ENCODE measurements at regions not wholly inside any gene's neighbourhood (a gene's known extent, or its start where the extent isn't known, plus 50 kb on each side); places are given as distances from the start of the nearest gene placed in this dataset.

DNA sequence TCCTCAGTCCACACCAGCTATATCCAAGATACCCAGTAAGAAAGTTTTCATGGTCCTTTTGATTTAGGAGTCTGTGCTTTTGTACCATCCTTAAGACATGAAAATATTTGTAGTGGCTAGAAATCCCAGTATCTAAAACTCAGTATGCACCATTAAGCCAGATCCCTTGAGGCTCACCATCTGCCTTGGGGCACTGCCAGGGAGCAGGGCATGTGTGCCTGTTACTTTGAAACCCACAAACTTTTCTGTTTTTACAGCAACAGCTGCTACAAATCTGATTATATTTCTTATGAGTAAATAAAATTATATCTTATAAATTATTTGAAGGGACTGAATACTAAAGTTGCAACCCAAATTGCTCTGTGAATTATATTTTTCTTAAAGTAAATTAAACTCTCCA is 290.5 kb upstream of the MANEA start:
- H3K4me3 Mint-ChIP-seq (ENCODE audit: unreplicated experiment), result no peak overlapping the region
- Histone ChIP-seq H3K27me3 (ENCODE audit: insufficient read depth, low read length) (no peaks in the 10 kb centered on the region), H3K27ac (ENCODE audit: low read depth, low read length) (no peak overlapping the region), H3K36me3 (ENCODE audit: insufficient read depth, low read length) (no peaks in the 10 kb centered on the region), H3K9me3 (ENCODE audit: insufficient read depth, low read depth, low read length) (no peaks in the 10 kb centered on the region), H3K4me2 (ENCODE audit: low read length) (no peak overlapping the region), H3K4me3 (ENCODE audit: insufficient read depth, low read depth, low read length) (no peak overlapping the region), H3K4me1 (ENCODE audit: insufficient read depth, low read length) (no peaks in the 10 kb centered on the region), H3K9ac (ENCODE audit: low read length) (no peak overlapping the region), H2AFZ (ENCODE audit: low read depth, low read length) (no peak overlapping the region), H4K20me1 (ENCODE audit: insufficient read depth, low read length) (no peaks in the 10 kb centered on the region), H3K79me2 (ENCODE audit: insufficient read depth, low read length) (no peaks in the 10 kb centered on the region)
- no peaks in the 10 kb centered on the region for H3K27me3 Mint-ChIP-seq (ENCODE audit: low read depth, unreplicated experiment)
- H3K36me3 Mint-ChIP-seq (ENCODE audit: low read depth, unreplicated experiment), result no peaks in the 10 kb centered on the region
- DNase-seq (ENCODE audit: low read depth) (no peak), FAIRE-seq (no peak)
- no peaks in the 10 kb centered on the region for H3K9me3 Mint-ChIP-seq (ENCODE audit: unreplicated experiment)
- no peaks in the 10 kb centered on the region for H3K4me1 Mint-ChIP-seq (ENCODE audit: low read depth, unreplicated experiment)
- no peak overlapping the region for H3K27ac Mint-ChIP-seq (ENCODE audit: unreplicated experiment)
- no peak for TF ChIP-seq EZH2 (IDR thresholded peaks at IDR 0.05; ENCODE audit: insufficient read depth, low read length)
- TF ChIP-seq, protein P1, sequence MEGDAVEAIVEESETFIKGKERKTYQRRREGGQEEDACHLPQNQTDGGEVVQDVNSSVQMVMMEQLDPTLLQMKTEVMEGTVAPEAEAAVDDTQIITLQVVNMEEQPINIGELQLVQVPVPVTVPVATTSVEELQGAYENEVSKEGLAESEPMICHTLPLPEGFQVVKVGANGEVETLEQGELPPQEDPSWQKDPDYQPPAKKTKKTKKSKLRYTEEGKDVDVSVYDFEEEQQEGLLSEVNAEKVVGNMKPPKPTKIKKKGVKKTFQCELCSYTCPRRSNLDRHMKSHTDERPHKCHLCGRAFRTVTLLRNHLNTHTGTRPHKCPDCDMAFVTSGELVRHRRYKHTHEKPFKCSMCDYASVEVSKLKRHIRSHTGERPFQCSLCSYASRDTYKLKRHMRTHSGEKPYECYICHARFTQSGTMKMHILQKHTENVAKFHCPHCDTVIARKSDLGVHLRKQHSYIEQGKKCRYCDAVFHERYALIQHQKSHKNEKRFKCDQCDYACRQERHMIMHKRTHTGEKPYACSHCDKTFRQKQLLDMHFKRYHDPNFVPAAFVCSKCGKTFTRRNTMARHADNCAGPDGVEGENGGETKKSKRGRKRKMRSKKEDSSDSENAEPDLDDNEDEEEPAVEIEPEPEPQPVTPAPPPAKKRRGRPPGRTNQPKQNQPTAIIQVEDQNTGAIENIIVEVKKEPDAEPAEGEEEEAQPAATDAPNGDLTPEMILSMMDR (IDR thresholded peaks at IDR 0.05; ENCODE audit: insufficient read depth, low read depth, low read length), result no peak

DNA sequence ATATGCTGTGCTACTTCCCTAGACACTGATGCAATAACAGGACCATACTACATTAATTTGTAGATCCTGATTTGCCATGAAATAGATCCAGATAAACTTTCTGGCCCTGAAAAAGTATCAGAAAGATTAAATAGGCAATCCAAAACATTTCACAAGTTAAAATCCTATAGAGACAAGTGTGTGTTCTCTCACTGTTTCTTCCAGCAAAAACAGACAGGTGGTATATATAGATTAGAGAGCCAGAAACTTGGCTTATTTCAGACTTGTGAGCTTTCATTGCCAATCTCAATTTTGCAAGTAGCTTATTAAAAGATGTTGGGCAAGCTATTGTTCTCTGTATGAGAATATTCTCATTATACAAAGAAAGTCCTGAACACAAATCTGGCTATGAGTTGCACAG is 289.1 kb upstream of the MANEA start:
- no peaks in the 10 kb centered on the region for H3K9me3 Mint-ChIP-seq (ENCODE audit: unreplicated experiment)
- DNase-seq (ENCODE audit: low read depth), result no peak
- no peak overlapping the region for H3K4me3 Mint-ChIP-seq (ENCODE audit: unreplicated experiment)
- H3K9me3 ChIP-seq (ENCODE audit: insufficient read depth, low read depth, low read length), result no peaks in the 10 kb centered on the region
- no peaks in the 10 kb centered on the region for H4K20me1 ChIP-seq (ENCODE audit: insufficient read depth, low read length)
- H3K27me3 Mint-ChIP-seq (ENCODE audit: low read depth, unreplicated experiment), result no peaks in the 10 kb centered on the region
- no peak overlapping the region for H3K4me3 ChIP-seq (ENCODE audit: insufficient read depth, low read depth, low read length)
- no peaks in the 10 kb centered on the region for H3K4me1 ChIP-seq (ENCODE audit: insufficient read depth, low read length)
- no peaks in the 10 kb centered on the region for H3K4me1 Mint-ChIP-seq (ENCODE audit: low read depth, unreplicated experiment)
- H2AFZ ChIP-seq (ENCODE audit: low read depth, low read length), result no peak overlapping the region
- H3K27ac ChIP-seq (ENCODE audit: low read depth, low read length), result no peak overlapping the region
- H3K79me2 ChIP-seq (ENCODE audit: insufficient read depth, low read length), result no peaks in the 10 kb centered on the region
- no peak overlapping the region for H3K9ac ChIP-seq (ENCODE audit: low read length)
- H3K27me3 ChIP-seq (ENCODE audit: insufficient read depth, low read length), result no peaks in the 10 kb centered on the region
- TF ChIP-seq, protein P1 (IDR thresholded peaks at IDR 0.05; ENCODE audit: insufficient read depth, low read depth, low read length), result no peak
- no peak for TF ChIP-seq EZH2 (IDR thresholded peaks at IDR 0.05; ENCODE audit: insufficient read depth, low read length)
- no peak overlapping the region for H3K4me2 ChIP-seq (ENCODE audit: low read length)
- no peak for FAIRE-seq
- H3K36me3 ChIP-seq (ENCODE audit: insufficient read depth, low read length), result no peaks in the 10 kb centered on the region
- H3K36me3 Mint-ChIP-seq (ENCODE audit: low read depth, unreplicated experiment), result no peaks in the 10 kb centered on the region
- no peak overlapping the region for H3K27ac Mint-ChIP-seq (ENCODE audit: unreplicated experiment)

DNA sequence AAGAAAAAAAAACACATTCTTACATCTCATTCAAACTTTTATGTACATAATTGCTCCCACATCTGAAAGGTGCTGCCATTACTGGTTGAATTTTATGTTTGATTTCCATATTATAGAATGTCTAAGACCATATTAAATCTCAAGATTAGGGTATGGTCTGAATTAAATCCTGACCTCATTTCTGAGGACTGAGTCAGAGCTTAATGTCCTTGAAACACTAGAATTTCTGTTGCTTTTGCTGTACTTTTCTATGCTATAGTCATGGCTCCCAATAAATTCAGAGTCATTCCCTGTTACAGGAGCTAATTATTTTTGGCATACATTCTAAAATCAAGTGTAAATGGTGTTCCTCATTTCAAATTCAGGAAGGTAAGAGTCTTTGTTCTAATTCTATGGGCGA is 285.3 kb upstream of the MANEA start:
- Histone ChIP-seq H3K4me2 (ENCODE audit: low read length) (no peak overlapping the region), H3K27me3 (ENCODE audit: insufficient read depth, low read length) (no peaks in the 10 kb centered on the region), H4K20me1 (ENCODE audit: insufficient read depth, low read length) (no peaks in the 10 kb centered on the region), H3K9me3 (ENCODE audit: insufficient read depth, low read depth, low read length) (no peaks in the 10 kb centered on the region), H3K9ac (ENCODE audit: low read length) (no peak overlapping the region), H3K27ac (ENCODE audit: low read depth, low read length) (no peak overlapping the region), H2AFZ (ENCODE audit: low read depth, low read length) (no peak overlapping the region), H3K4me1 (ENCODE audit: insufficient read depth, low read length) (no peaks in the 10 kb centered on the region), H3K36me3 (ENCODE audit: insufficient read depth, low read length) (no peaks in the 10 kb centered on the region), H3K79me2 (ENCODE audit: insufficient read depth, low read length) (no peaks in the 10 kb centered on the region), H3K4me3 (ENCODE audit: insufficient read depth, low read depth, low read length) (no peak overlapping the region)
- DNase-seq (ENCODE audit: low read depth), result no peak
- Mint-ChIP-seq H3K4me3 (ENCODE audit: unreplicated experiment) (no peak overlapping the region), H3K27me3 (ENCODE audit: low read depth, unreplicated experiment) (no peaks in the 10 kb centered on the region), H3K9me3 (ENCODE audit: unreplicated experiment) (no peaks in the 10 kb centered on the region), H3K36me3 (ENCODE audit: low read depth, unreplicated experiment) (no peaks in the 10 kb centered on the region), H3K27ac (ENCODE audit: unreplicated experiment) (no peak overlapping the region), H3K4me1 (ENCODE audit: low read depth, unreplicated experiment) (no peaks in the 10 kb centered on the region)
- TF ChIP-seq, protein P1 (IDR thresholded peaks at IDR 0.05; ENCODE audit: insufficient read depth, low read depth, low read length), result no peak
- TF ChIP-seq EZH2 (IDR thresholded peaks at IDR 0.05; ENCODE audit: insufficient read depth, low read length), result no peak
- FAIRE-seq, result no peak

Measured in astrocyte (in vitro differentiated cells and primary cell).